Panc1 (cell line): ENCODE measurements at regions not wholly inside any gene's neighbourhood (a gene's known extent, or its start where the extent isn't known, plus 50 kb on each side); places are given as distances from the start of the nearest gene placed in this dataset.

Source experiments
- SIN3A ChIP-seq: IDR thresholded peaks from 2 replicates; pipeline ENCODE4 v1.6.1; 2012; ENCODE audit warnings: low read depth, mild to moderate bottlenecking, low read length, moderate library complexity, borderline replicate concordance; ENCODE audit not compliant: insufficient read depth
- TF ChIP-seq, protein P1 (sequence below): fragments of 450-650 bp; IDR thresholded peaks from 2 replicates; pipeline ENCODE4 v1.5.1; 2017; ENCODE audit warnings: mild to moderate bottlenecking
- TF ChIP-seq, protein P2 (sequence below), 2 experiments: IDR thresholded peaks; 2 replicates each; pipeline ENCODE4 v1.6.1; 2011 to 2012; ENCODE audit warnings: low read depth in 2 of 2, control low read depth in 1 of 2, low read length in 1 of 2, mild to moderate bottlenecking in 1 of 2, moderate library complexity in 1 of 2; ENCODE audit not compliant: insufficient read depth in 1 of 2

DNA sequence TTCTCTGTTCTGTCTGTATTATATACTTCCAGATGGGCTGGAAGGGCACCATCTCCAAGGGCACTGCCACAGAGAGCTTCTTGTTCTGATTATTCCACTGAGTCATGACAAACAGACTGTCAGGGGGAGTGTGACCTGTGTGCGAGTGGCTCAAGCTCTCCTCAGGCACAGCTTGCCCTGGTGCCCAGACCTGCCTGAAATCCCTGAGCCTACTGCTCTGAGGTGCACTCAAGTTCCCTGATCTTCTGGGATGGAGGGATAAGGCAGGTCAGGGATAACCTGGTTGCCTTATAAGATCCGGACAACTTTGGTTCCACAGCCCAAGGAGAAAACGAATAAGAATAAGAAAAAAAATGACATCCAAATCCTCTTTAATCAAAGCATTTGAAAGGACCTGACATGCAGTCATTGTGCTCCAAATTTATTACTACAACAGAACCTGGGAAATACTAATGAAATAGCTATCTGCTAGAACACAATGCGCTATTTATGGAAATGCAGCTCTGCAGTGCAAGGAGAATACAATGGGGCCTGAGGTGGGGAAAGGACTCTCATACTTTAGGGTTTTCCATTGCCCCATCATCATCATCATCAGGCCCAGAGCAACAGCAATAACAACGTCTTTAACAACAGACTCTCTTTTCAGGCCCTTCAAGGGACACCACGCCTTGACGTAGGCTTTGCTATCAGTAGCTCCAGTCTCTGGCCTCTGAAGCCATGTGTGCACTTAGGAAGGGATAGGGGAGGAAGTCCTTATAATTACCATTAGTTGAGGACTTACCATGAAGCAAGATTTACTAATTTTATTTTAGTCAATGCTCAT is 217.1 kb upstream of the KIRREL3 start:
- no peak for TF ChIP-seq SIN3A
- TF ChIP-seq, protein P1, sequence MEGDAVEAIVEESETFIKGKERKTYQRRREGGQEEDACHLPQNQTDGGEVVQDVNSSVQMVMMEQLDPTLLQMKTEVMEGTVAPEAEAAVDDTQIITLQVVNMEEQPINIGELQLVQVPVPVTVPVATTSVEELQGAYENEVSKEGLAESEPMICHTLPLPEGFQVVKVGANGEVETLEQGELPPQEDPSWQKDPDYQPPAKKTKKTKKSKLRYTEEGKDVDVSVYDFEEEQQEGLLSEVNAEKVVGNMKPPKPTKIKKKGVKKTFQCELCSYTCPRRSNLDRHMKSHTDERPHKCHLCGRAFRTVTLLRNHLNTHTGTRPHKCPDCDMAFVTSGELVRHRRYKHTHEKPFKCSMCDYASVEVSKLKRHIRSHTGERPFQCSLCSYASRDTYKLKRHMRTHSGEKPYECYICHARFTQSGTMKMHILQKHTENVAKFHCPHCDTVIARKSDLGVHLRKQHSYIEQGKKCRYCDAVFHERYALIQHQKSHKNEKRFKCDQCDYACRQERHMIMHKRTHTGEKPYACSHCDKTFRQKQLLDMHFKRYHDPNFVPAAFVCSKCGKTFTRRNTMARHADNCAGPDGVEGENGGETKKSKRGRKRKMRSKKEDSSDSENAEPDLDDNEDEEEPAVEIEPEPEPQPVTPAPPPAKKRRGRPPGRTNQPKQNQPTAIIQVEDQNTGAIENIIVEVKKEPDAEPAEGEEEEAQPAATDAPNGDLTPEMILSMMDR, result no peak
- TF ChIP-seq, protein P2, sequence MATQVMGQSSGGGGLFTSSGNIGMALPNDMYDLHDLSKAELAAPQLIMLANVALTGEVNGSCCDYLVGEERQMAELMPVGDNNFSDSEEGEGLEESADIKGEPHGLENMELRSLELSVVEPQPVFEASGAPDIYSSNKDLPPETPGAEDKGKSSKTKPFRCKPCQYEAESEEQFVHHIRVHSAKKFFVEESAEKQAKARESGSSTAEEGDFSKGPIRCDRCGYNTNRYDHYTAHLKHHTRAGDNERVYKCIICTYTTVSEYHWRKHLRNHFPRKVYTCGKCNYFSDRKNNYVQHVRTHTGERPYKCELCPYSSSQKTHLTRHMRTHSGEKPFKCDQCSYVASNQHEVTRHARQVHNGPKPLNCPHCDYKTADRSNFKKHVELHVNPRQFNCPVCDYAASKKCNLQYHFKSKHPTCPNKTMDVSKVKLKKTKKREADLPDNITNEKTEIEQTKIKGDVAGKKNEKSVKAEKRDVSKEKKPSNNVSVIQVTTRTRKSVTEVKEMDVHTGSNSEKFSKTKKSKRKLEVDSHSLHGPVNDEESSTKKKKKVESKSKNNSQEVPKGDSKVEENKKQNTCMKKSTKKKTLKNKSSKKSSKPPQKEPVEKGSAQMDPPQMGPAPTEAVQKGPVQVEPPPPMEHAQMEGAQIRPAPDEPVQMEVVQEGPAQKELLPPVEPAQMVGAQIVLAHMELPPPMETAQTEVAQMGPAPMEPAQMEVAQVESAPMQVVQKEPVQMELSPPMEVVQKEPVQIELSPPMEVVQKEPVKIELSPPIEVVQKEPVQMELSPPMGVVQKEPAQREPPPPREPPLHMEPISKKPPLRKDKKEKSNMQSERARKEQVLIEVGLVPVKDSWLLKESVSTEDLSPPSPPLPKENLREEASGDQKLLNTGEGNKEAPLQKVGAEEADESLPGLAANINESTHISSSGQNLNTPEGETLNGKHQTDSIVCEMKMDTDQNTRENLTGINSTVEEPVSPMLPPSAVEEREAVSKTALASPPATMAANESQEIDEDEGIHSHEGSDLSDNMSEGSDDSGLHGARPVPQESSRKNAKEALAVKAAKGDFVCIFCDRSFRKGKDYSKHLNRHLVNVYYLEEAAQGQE (IDR thresholded peaks at IDR 0.05; ENCODE audit: insufficient read depth in 1 of 2, low read depth in 2 of 2, low read length in 1 of 2), result no peak
